Stimulated activated CD4-positive, alpha-beta T cell treated with anti-CD3 and anti-CD28 coated beads, Interleukin-1b, Interleukin-23, amount 100 ng/mL, for 4 hours (primary cell): ENCODE measurements at regions not wholly inside any gene's neighbourhood (a gene's known extent, or its start where the extent isn't known, plus 50 kb on each side); places are given as distances from the start of the nearest gene placed in this dataset.

Source experiments
- DNase-seq, 2 donors: peaks; one replicate each; pipeline ENCODE4 v3.0.0-alpha.2; 2020; ENCODE audit warnings: low read depth in 2 of 2

GRCh38 chr2:219957820-219958219 is 330.4 kb downstream of the SLC4A3 start:
- no peak for DNase-seq

GRCh38 chr2:219958941-219959340 is 331.5 kb downstream of the SLC4A3 start:
- no peak for DNase-seq

GRCh38 chr2:219959471-219959870 is 332.0 kb downstream of the SLC4A3 start:
- no peak for DNase-seq

GRCh38 chr2:219961947-219962498 is 334.6 kb downstream of the SLC4A3 start:
- DNase-seq = no peak

- DNase-seq = no peak
These were observed 335.4 kb downstream of the SLC4A3 start for GRCh38 chr2:219962801-219963200.

GRCh38 chr2:219965287-219966194 is 338.1 kb downstream of the SLC4A3 start:
- no peak for DNase-seq

GRCh38 chr2:219967247-219968245 is 340.1 kb downstream of the SLC4A3 start:
- no peak for DNase-seq

- no peak for DNase-seq
These were observed 341.4 kb downstream of the SLC4A3 start for GRCh38 chr2:219968685-219969345.

- DNase-seq = no peak
These were observed 342.1 kb downstream of the SLC4A3 start for GRCh38 chr2:219969508-219969907.

- DNase-seq = no peak
These were observed 345.7 kb downstream of the SLC4A3 start for GRCh38 chr2:219973136-219973535.

GRCh38 chr2:219976871-219977270 is 349.4 kb downstream of the SLC4A3 start:
- no peak for DNase-seq

- no peak for DNase-seq
These were observed 353.2 kb downstream of the SLC4A3 start for GRCh38 chr2:219980638-219981037.

- no peak for DNase-seq
These were observed 356.4 kb downstream of the SLC4A3 start for GRCh38 chr2:219983836-219984235.

GRCh38 chr2:219985017-219985416 is 357.6 kb downstream of the SLC4A3 start:
- no peak for DNase-seq

GRCh38 chr2:219987830-219988229 is 360.4 kb downstream of the SLC4A3 start:
- no peak for DNase-seq

GRCh38 chr2:219989744-219990143 is 362.3 kb downstream of the SLC4A3 start:
- DNase-seq = no peak

- DNase-seq = no peak
These were observed 363.7 kb downstream of the SLC4A3 start for GRCh38 chr2:219991116-219991515.

GRCh38 chr2:219995399-219995798 is 368.0 kb downstream of the SLC4A3 start:
- no peak for DNase-seq

- no peak for DNase-seq
These were observed 368.7 kb downstream of the SLC4A3 start for GRCh38 chr2:219995991-219996765.

- no peak for DNase-seq
These were observed 370.0 kb downstream of the SLC4A3 start for GRCh38 chr2:219997341-219997851.

- DNase-seq = no peak
These were observed 370.7 kb downstream of the SLC4A3 start for GRCh38 chr2:219998107-219998506.
